Ishikawa (cell line): ENCODE measurements at regions not wholly inside any gene's neighbourhood (a gene's known extent, or its start where the extent isn't known, plus 50 kb on each side); places are given as distances from the start of the nearest gene placed in this dataset.

Experiments
- EP300 ChIP-seq: IDR thresholded peaks from 2 replicates; pipeline ENCODE4 v1.6.1; 2012; ENCODE audit warnings: borderline replicate concordance
- MAX ChIP-seq: IDR thresholded peaks from 2 replicates; pipeline ENCODE4 v1.6.1; 2012

GRCh38 chr6:16907991-16908390, 146.7 kb upstream of the ATXN1 start:
- TF ChIP-seq EP300 (no peak), MAX (no peak)
